ENCODE measurements at regions not wholly inside any gene's neighbourhood (a gene's known extent, or its start where the extent isn't known, plus 50 kb on each side); places are given as distances from the start of the nearest gene placed in this dataset.
"Not testable (repeated sequence)": the region's sequence is repeated elsewhere in the genome, so short reads cannot be mapped to it uniquely, and the experiment has no call there.

- DNase-seq (ENCODE audit: low spot score) = no peak
- no peak for TF ChIP-seq CTCF (IDR thresholded peaks at IDR 0.05; ENCODE audit: extremely low read depth, insufficient read depth, missing control alignments)
- in situ Hi-C loops (cut with MboI; ENCODE audit: low pct_unique_long_range_greater_than_20kb, low sequenced_read_pairs, unreplicated experiment) = no loop called here
Measured at GRCh38 chr5:17118631-17119030, 98.8 kb upstream of the BASP1 start.

- DNase-seq (ENCODE audit: low spot score) = no peak
- in situ Hi-C loops (cut with MboI; ENCODE audit: low pct_unique_long_range_greater_than_20kb, low sequenced_read_pairs, unreplicated experiment) = no loop called here
- no peak for TF ChIP-seq CTCF (IDR thresholded peaks at IDR 0.05; ENCODE audit: extremely low read depth, insufficient read depth, missing control alignments)
Measured at GRCh38 chr5:17120209-17120608, 97.2 kb upstream of the BASP1 start.

- TF ChIP-seq CTCF (IDR thresholded peaks at IDR 0.05; ENCODE audit: extremely low read depth, insufficient read depth, missing control alignments) = no peak
- no peak for DNase-seq (ENCODE audit: low spot score)
- in situ Hi-C loops (cut with MboI; ENCODE audit: low pct_unique_long_range_greater_than_20kb, low sequenced_read_pairs, unreplicated experiment) = no loop called here
Measured at GRCh38 chr5:17121776-17122175, 95.7 kb upstream of the BASP1 start.

GRCh38 chr5:17123010-17123409 lies 94.4 kb upstream of the BASP1 start:
- TF ChIP-seq CTCF (IDR thresholded peaks at IDR 0.05; ENCODE audit: extremely low read depth, insufficient read depth, missing control alignments) = no peak
- in situ Hi-C loops (cut with MboI; ENCODE audit: low pct_unique_long_range_greater_than_20kb, low sequenced_read_pairs, unreplicated experiment) = no loop called here
- no peak for DNase-seq (ENCODE audit: low spot score)

- DNase-seq (ENCODE audit: low spot score); in situ Hi-C loops (cut with MboI; ENCODE audit: low pct_unique_long_range_greater_than_20kb, low sequenced_read_pairs, unreplicated experiment): not testable (repeated sequence)
Measured at GRCh38 chr5:17123773-17124172, 93.7 kb upstream of the BASP1 start.

- no peak for DNase-seq (ENCODE audit: low spot score)
- TF ChIP-seq CTCF (IDR thresholded peaks at IDR 0.05; ENCODE audit: extremely low read depth, insufficient read depth, missing control alignments) = no peak
- in situ Hi-C loops (cut with MboI; ENCODE audit: low pct_unique_long_range_greater_than_20kb, low sequenced_read_pairs, unreplicated experiment) = no loop called here
Measured at GRCh38 chr5:17127743-17128231, 89.6 kb upstream of the BASP1 start.

GRCh38 chr5:17129093-17129849 lies 88.2 kb upstream of the BASP1 start:
- in situ Hi-C loops (cut with MboI; ENCODE audit: low pct_unique_long_range_greater_than_20kb, low sequenced_read_pairs, unreplicated experiment) = no loop called here
- TF ChIP-seq CTCF (IDR thresholded peaks at IDR 0.05; ENCODE audit: extremely low read depth, insufficient read depth, missing control alignments) = no peak
- no peak for DNase-seq (ENCODE audit: low spot score)

- in situ Hi-C loops (cut with MboI; ENCODE audit: low pct_unique_long_range_greater_than_20kb, low sequenced_read_pairs, unreplicated experiment); DNase-seq (ENCODE audit: low spot score): not testable (repeated sequence)
Measured at GRCh38 chr5:17130302-17130701, 87.1 kb upstream of the BASP1 start.
